ENCODE measurements at regions not wholly inside any gene's neighbourhood (a gene's known extent, or its start where the extent isn't known, plus 50 kb on each side); places are given as distances from the start of the nearest gene placed in this dataset.

DNA sequence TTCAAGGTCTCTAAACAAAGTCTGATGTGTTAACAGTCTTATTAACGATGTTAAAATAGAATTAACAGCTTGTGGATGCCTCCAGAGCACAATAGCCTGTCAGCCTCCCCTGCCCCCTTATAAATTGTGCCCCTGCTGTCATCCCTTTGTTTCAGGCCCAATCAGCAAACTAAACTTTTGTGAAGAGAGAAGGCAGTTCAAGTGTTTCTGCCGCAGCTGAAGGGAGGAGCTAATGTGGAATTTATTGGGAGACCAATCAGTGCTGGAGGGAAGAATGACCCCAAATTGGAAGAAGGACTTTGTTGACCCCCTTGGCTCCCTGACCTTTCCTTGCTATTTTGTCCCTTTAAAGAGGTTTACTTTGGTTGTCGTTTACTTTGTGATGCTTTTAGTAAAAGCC lies 160.5 kb downstream of the TM9SF2 start:
- intact Hi-C loops (cut with DNase I) = loop anchor here in 1 of 4 donors (10.0 kb wide), 1 partner anchor 853 kb away; no protein-coding TSS in a partner anchor
- no peaks in the 10 kb centered on the region for H3K27me3 ChIP-seq

GRCh38 chr13:99659866-99660554 lies 158.7 kb downstream of the TM9SF2 start:
- Histone ChIP-seq H3K27ac (no peak overlapping the region), H3K36me3 (no peaks in the 10 kb centered on the region), H3K27me3 (no peaks in the 10 kb centered on the region), H3K9me3 (no peaks in the 10 kb centered on the region), H3K4me1 (ENCODE audit: insufficient read depth) (peaks cover 2% of the 10 kb centered on the region), H3K4me3 (no peak overlapping the region)
- no peak for DNase-seq
- WGBS, 3 donors = 88 to 91% (median 89%) methylated on average over 11 of the region's 11 CpGs
- TF ChIP-seq EP300 (IDR thresholded peaks at IDR 0.05) (no peak), CTCF (IDR thresholded peaks at IDR 0.05) (no peak), POLR2A (IDR thresholded peaks at IDR 0.05) (no peak)
- intact Hi-C loops (cut with DNase I) = loop anchor here in 3 of 4 donors (5.0 to 10.0 kb wide), 4 partner anchors 575 to 1465 kb away; no protein-coding TSS in a partner anchor

More for the DNA sequence above, 160.5 kb downstream of the TM9SF2 start:
- Histone ChIP-seq H3K4me1 (ENCODE audit: insufficient read depth) (peaks cover 2% of the 10 kb centered on the region), H3K4me3 (no peak overlapping the region), H3K9me3 (no peaks in the 10 kb centered on the region), H3K36me3 (no peaks in the 10 kb centered on the region), H3K27ac (no peak overlapping the region)
- WGBS, 3 donors = 88 to 93% (median 92%) methylated on average over 3 of the region's 3 CpGs
- TF ChIP-seq POLR2A (IDR thresholded peaks at IDR 0.05) = no peak
- no peak for TF ChIP-seq CTCF (IDR thresholded peaks at IDR 0.05)
- no peak for TF ChIP-seq EP300 (IDR thresholded peaks at IDR 0.05)
- DNase-seq = no peak

- TF ChIP-seq EP300 (IDR thresholded peaks at IDR 0.05) = no peak
- no peak for DNase-seq
- peaks cover 2% of the 10 kb centered on the region for H3K4me1 ChIP-seq (ENCODE audit: insufficient read depth)
- H3K9me3 ChIP-seq = no peaks in the 10 kb centered on the region
- WGBS, 3 donors = 80 to 86% (median 82%) methylated on average over 3 of the region's 3 CpGs
- H3K27me3 ChIP-seq = no peaks in the 10 kb centered on the region
- no peak overlapping the region for H3K27ac ChIP-seq
- no peaks in the 10 kb centered on the region for H3K36me3 ChIP-seq
- no peak overlapping the region for H3K4me3 ChIP-seq
- intact Hi-C loops (cut with DNase I) = loop anchor here in 3 of 4 donors (5.0 to 10.0 kb wide), 4 partner anchors 576 to 1466 kb away; no protein-coding TSS in a partner anchor
Measured at GRCh38 chr13:99659226-99659625, 158.0 kb downstream of the TM9SF2 start.

- peak; percentile 34 to 65 (median 50) for DNase-seq
- no peaks in the 10 kb centered on the region for H3K9me3 ChIP-seq
- no peaks in the 10 kb centered on the region for H3K36me3 ChIP-seq
- peak overlapping the region; percentile 48 for H3K4me3 ChIP-seq
- peaks cover 2% of the 10 kb centered on the region for H3K4me1 ChIP-seq (ENCODE audit: insufficient read depth)
- TF ChIP-seq EP300 (IDR thresholded peaks at IDR 0.05) (no peak), POLR2A (IDR thresholded peaks at IDR 0.05) (no peak), CTCF (IDR thresholded peaks at IDR 0.05) (no peak)
- peak overlapping the region; percentile 72 to 93 for H3K27ac ChIP-seq
- no peaks in the 10 kb centered on the region for H3K27me3 ChIP-seq
- intact Hi-C loops (cut with DNase I) = loop anchor here in 3 of 4 donors (5.0 to 10.0 kb wide), 4 partner anchors 576 to 1466 kb away; no protein-coding TSS in a partner anchor
- WGBS, 3 donors = 6 to 21% (median 13%) methylated on average over 26 of the region's 26 CpGs
Measured at GRCh38 chr13:99658261-99658991, 157.2 kb downstream of the TM9SF2 start.
